ENCODE measurements at regions not wholly inside any gene's neighbourhood (a gene's known extent, or its start where the extent isn't known, plus 50 kb on each side); places are given as distances from the start of the nearest gene placed in this dataset.

GRCh38 chr11:44388828-44389657 lies 79.1 kb upstream of the ALX4 start:
- TF ChIP-seq CTCF (optimal IDR thresholded peaks at IDR 0.05 in 1 of 3, IDR thresholded peaks at IDR 0.05 in 1 of 3, conservative IDR thresholded peaks at IDR 0.05 in 1 of 3; ENCODE audit: extremely low read depth in 1 of 3, insufficient read depth in 2 of 3, low read length in 3 of 3): no peak
- TF ChIP-seq EZH2 (IDR thresholded peaks at IDR 0.05; ENCODE audit: low read length): no peak
